OCI-M1 (cell line): ENCODE measurements at regions not wholly inside any gene's neighbourhood (a gene's known extent, or its start where the extent isn't known, plus 50 kb on each side); places are given as distances from the start of the nearest gene placed in this dataset.

Experiments
- DNase-seq: peaks from one replicate; lab custom pipeline; 2025; lab: John Stamatoyannopoulos, UW

GRCh38 chr12:59044791-59045190 is 124.5 kb upstream of the LRIG3 start:
- DNase-seq = no peak

- DNase-seq = no peak
Observed at GRCh38 chr12:59041241-59042121, 121.2 kb upstream of the LRIG3 start.

- no peak for DNase-seq
Observed at GRCh38 chr12:59040656-59041055, 120.4 kb upstream of the LRIG3 start.

GRCh38 chr12:59040043-59040442 is 119.7 kb upstream of the LRIG3 start:
- DNase-seq = no peak

- DNase-seq = no peak
Observed at GRCh38 chr12:59039005-59039404, 118.7 kb upstream of the LRIG3 start.

- DNase-seq = no peak
Observed at GRCh38 chr12:59036973-59037762, 116.9 kb upstream of the LRIG3 start.

- no peak for DNase-seq
Observed at GRCh38 chr12:59036347-59036746, 116.0 kb upstream of the LRIG3 start.

- no peak for DNase-seq
Observed at GRCh38 chr12:59031313-59031712, 111.0 kb upstream of the LRIG3 start.

- DNase-seq = no peak
Observed at GRCh38 chr12:59030415-59030814, 110.1 kb upstream of the LRIG3 start.

GRCh38 chr12:59027199-59027598 is 106.9 kb upstream of the LRIG3 start:
- no peak for DNase-seq

- no peak for DNase-seq
Observed at GRCh38 chr12:59023861-59024424, 103.6 kb upstream of the LRIG3 start.

- DNase-seq = no peak
Observed at GRCh38 chr12:59020073-59020946, 100.0 kb upstream of the LRIG3 start.

- no peak for DNase-seq
Observed at GRCh38 chr12:59014885-59015284, 94.6 kb upstream of the LRIG3 start.

- no peak for DNase-seq
Observed at GRCh38 chr12:59010941-59011340, 90.6 kb upstream of the LRIG3 start.

- no peak for DNase-seq
Observed at GRCh38 chr12:59010118-59010517, 89.8 kb upstream of the LRIG3 start.

GRCh38 chr12:59007620-59008019 is 87.3 kb upstream of the LRIG3 start:
- no peak for DNase-seq

GRCh38 chr12:59005193-59005955 is 85.1 kb upstream of the LRIG3 start:
- DNase-seq = no peak

GRCh38 chr12:59004456-59004855 is 84.2 kb upstream of the LRIG3 start:
- no peak for DNase-seq

- no peak for DNase-seq
Observed at GRCh38 chr12:58995666-58996363, 75.5 kb upstream of the LRIG3 start.

GRCh38 chr12:58988643-58989344 is 68.5 kb upstream of the LRIG3 start:
- no peak for DNase-seq
